Stimulated activated effector memory CD8-positive, alpha-beta T cell treated with anti-CD3 and anti-CD28 coated beads, Interleukin-12 subunit alpha, Interleukin-12 subunit beta, amount 100 ng/mL, for 72 hours (primary cell): ENCODE measurements at regions not wholly inside any gene's neighbourhood (a gene's known extent, or its start where the extent isn't known, plus 50 kb on each side); places are given as distances from the start of the nearest gene placed in this dataset.

ENCODE experiments used
- ATAC-seq: fragments of 150-1000 bp; cut with Tn5 transposase; 2 replicates; pipeline ENCODE4 v1.10.0; 2021
- DNase-seq, 2 donors: peaks; one replicate each; pipeline ENCODE4 v3.0.0; 2021 to 2022; ENCODE audit warnings: low spot score in 2 of 2
- H3K27ac Mint-ChIP-seq: one replicate; pipeline ENCODE4 v1.8.0; 2022; ENCODE audit warnings: mild to moderate bottlenecking, mixed read lengths
- H3K36me3 Mint-ChIP-seq: one replicate; pipeline ENCODE4 v1.8.0; 2022; ENCODE audit warnings: mild to moderate bottlenecking, mixed read lengths
- H3K4me1 Mint-ChIP-seq: one replicate; pipeline ENCODE4 v1.8.0; 2022; ENCODE audit warnings: mixed read lengths
- H3K4me3 Mint-ChIP-seq: one replicate; pipeline ENCODE4 v1.8.0; 2022; ENCODE audit warnings: mild to moderate bottlenecking, mixed read lengths
- H3K9me3 Mint-ChIP-seq: one replicate; pipeline ENCODE4 v1.8.0; 2022; ENCODE audit warnings: mixed read lengths

DNA sequence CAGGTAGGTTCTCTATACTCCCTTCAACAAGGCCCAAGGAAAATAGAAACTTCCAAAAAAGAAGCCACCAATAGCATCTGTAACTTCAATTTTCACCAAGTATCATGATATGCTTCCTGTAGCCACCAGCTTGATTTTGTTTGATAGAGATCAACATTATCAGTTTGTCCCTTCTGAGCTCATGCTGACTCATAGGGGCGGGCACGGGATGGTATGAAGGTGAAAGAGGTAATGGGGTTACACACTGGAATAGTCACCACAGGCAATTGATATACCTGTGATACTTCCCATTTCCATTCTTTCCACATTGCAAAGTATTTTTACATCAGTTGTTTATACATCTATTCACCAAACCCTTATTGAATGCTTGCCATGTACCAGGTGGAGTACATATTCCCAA lies 134.1 kb downstream of the KCNA5 start:
- H3K36me3 Mint-ChIP-seq: no peaks in the 10 kb centered on the region
- H3K4me3 Mint-ChIP-seq: no peak overlapping the region
- no peaks in the 10 kb centered on the region for H3K4me1 Mint-ChIP-seq
- DNase-seq (no peak), ATAC-seq (no peak)
- no peak overlapping the region for H3K27ac Mint-ChIP-seq
- peaks cover 3% of the 10 kb centered on the region for H3K9me3 Mint-ChIP-seq

DNA sequence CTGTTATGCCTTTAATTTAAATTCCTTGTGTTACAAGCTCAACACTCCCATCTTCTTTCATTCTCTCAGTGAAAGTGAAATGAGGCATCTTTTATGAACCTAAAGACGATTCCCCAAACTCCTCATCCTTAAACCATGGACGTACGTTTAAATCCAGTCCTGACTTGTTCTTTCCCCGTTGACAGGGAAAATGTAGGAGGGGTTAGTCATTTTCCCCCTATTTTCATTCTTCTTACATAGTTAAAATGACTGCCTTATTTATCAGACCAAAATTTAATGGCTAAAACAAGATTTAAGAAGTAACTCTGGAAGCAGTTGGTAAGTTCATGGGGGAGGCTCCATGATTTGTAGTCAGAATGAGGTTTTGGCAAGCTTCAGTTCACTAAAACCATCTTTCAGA lies 134.9 kb downstream of the KCNA5 start:
- DNase-seq (no peak), ATAC-seq (no peak)
- H3K4me3 Mint-ChIP-seq: no peak overlapping the region
- no peak overlapping the region for H3K27ac Mint-ChIP-seq
- H3K36me3 Mint-ChIP-seq: no peaks in the 10 kb centered on the region
- peaks cover 3% of the 10 kb centered on the region for H3K9me3 Mint-ChIP-seq
- H3K4me1 Mint-ChIP-seq: no peaks in the 10 kb centered on the region

DNA sequence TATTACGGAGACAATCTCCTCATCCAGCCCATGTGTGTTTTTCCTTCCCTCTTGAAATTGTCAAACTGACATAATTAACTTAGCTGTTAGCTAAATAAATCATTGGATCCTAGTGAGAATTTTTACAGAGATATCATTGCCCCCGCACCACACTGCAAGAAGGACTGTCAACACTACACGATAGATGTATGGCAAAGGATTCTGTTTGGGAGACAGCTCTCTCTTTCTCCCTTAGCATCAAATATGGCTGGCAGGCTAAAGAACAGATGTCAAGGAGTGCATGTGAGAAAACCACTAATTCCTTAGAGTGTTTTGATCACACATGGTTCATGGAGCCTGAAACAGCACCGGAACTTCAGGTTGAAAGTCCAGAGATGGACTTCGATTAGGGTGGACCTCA lies 136.8 kb downstream of the KCNA5 start:
- DNase-seq: no peak
- H3K27ac Mint-ChIP-seq: no peak overlapping the region
- no peak for ATAC-seq
- no peaks in the 10 kb centered on the region for H3K36me3 Mint-ChIP-seq
- H3K9me3 Mint-ChIP-seq: peaks cover 3% of the 10 kb centered on the region
- H3K4me3 Mint-ChIP-seq: no peak overlapping the region
- H3K4me1 Mint-ChIP-seq: no peaks in the 10 kb centered on the region

DNA sequence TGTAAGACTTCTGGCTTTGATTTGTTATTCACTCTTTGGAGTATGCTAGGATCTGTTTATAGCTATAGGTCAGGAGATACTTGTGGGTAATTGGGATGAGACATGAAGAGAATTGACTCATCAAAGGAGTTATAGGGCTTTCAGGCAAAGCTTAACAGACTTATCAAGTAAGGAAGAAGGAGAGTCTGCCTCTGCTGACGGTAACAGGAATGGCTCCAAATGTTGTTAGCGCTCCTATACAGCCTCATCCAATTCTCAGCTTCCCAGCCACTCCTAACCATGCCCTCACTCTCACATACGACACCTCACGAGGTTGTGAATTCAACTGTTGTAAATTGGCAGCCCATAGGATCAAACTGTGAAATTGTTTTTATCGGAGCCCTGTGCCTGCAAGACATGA lies 140.5 kb downstream of the KCNA5 start:
- Mint-ChIP-seq H3K4me1 (no peaks in the 10 kb centered on the region), H3K4me3 (no peak overlapping the region), H3K36me3 (no peaks in the 10 kb centered on the region), H3K27ac (no peak overlapping the region), H3K9me3 (no peaks in the 10 kb centered on the region)
- no peak for DNase-seq
- no peak for ATAC-seq

DNA sequence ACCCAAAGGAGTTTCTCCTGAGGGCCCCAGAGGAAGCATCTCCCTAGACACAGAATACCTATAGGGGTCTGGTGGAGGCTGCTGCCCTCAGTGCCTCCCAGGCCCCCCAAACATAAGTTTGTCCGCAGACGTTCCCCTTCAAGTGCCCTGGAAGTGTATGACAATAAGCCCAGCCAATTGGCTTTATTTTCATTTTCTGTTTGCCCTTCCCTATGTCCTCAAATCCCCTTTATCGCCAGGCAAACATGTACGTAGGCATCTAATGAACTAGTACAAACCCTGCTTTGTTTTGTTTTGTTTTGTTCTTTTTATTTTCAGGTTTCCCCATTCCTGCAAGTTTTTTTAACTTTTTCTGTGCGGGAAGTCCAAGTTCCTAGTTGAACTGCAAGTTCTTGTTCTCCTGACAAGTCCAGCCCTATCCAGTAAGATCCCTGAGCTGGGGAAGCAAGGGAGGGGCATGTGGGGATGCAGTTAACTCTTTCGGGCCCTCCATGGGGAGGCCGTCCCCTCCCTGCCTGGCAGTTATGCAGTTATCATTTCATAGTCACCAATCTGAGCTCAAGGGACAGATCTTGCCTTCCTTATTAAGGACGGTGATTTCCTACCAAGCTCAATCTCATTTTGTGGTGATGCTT lies 141.9 kb downstream of the KCNA5 start:
- ATAC-seq (no peak), DNase-seq (no peak)
- Mint-ChIP-seq H3K27ac (no peak overlapping the region), H3K4me1 (no peaks in the 10 kb centered on the region), H3K36me3 (no peaks in the 10 kb centered on the region), H3K9me3 (no peaks in the 10 kb centered on the region), H3K4me3 (no peak overlapping the region)

DNA sequence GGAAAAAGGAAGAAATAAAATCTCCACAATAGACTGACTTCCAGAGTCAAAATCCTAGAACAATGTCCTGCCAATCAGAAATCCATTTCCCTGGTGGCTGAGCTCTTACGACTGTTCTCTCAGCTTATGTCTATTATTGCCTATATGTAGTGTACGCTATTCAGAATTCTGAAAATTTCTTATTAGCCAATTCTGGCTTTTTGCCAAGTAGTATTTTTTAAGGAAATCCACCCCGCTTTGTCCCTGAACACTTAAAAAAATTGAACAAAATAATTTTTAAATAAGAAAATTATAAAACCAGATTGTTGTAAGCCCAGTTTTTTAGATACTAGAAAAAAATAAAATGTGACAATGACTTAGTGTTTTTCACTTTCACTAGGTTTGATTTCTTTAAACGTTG lies 143.0 kb downstream of the KCNA5 start:
- no peak overlapping the region for H3K27ac Mint-ChIP-seq
- H3K4me3 Mint-ChIP-seq: no peak overlapping the region
- no peaks in the 10 kb centered on the region for H3K36me3 Mint-ChIP-seq
- DNase-seq (no peak), ATAC-seq (no peak)
- H3K9me3 Mint-ChIP-seq: no peaks in the 10 kb centered on the region
- no peaks in the 10 kb centered on the region for H3K4me1 Mint-ChIP-seq

DNA sequence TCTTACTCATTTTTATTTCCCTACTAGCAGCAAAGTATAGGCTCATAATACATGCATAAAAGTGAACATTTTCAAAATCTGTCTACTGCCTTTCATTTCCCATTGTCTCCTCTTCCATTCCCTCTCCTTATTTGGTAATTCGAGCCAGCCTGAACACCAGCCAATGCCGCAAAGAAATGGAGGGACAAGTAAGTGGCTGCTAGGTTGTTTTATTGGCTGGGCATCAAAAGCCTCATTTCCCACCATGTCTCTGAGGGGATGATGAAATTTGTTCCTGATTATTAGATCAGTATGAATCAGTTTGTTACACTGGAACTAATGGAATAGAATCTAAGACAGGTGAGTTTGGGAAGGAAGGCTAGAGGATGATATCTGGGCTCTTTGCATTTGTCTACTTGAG lies 143.5 kb downstream of the KCNA5 start:
- Mint-ChIP-seq H3K4me3 (no peak overlapping the region), H3K36me3 (no peaks in the 10 kb centered on the region), H3K9me3 (no peaks in the 10 kb centered on the region), H3K4me1 (no peaks in the 10 kb centered on the region), H3K27ac (no peak overlapping the region)
- DNase-seq: no peak
- no peak for ATAC-seq

DNA sequence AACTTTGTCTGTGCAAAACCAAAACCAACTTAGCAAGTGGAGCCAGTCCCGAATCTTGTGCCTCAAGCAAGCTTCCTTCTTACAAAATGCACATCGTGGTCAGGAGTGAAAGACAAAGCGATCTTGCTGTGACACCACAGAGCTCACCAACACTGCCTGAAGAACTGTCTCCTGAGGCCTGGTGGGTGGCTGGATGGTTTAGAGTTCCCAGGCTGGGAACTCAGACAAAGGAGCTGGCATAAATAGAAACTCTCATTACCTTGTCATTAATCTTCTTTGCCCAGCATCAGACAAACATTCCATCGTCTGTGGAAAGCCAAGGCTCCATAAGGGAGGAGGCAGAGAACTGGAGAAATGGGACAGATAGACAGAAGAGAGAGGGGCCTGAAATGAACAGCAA lies 144.8 kb downstream of the KCNA5 start:
- Mint-ChIP-seq H3K4me1 (no peaks in the 10 kb centered on the region), H3K9me3 (no peaks in the 10 kb centered on the region), H3K27ac (no peak overlapping the region), H3K36me3 (no peaks in the 10 kb centered on the region), H3K4me3 (no peak overlapping the region)
- DNase-seq: no peak
- no peak for ATAC-seq

DNA sequence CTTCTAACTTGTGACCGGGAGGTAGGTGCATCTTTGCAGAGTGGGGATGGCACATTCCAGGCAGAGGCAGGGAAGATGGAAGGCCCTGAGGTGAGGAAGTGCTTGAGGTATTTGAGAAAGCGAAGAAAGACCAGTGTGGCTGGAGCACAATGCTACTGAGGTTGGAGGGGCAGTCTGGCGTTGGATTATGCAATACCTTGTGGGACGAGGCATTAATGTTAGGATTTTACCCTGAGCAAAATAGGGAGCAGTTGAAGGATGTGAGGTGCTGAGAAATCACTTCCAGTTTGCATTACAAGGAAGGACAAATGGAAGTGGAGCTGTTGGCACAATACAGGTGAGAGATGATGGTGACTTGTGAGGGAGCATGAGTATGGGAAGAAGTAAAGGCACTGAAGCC lies 145.5 kb downstream of the KCNA5 start:
- ATAC-seq (no peak), DNase-seq (no peak)
- Mint-ChIP-seq H3K4me3 (no peak overlapping the region), H3K27ac (no peak overlapping the region), H3K4me1 (no peaks in the 10 kb centered on the region), H3K36me3 (no peaks in the 10 kb centered on the region), H3K9me3 (no peaks in the 10 kb centered on the region)

DNA sequence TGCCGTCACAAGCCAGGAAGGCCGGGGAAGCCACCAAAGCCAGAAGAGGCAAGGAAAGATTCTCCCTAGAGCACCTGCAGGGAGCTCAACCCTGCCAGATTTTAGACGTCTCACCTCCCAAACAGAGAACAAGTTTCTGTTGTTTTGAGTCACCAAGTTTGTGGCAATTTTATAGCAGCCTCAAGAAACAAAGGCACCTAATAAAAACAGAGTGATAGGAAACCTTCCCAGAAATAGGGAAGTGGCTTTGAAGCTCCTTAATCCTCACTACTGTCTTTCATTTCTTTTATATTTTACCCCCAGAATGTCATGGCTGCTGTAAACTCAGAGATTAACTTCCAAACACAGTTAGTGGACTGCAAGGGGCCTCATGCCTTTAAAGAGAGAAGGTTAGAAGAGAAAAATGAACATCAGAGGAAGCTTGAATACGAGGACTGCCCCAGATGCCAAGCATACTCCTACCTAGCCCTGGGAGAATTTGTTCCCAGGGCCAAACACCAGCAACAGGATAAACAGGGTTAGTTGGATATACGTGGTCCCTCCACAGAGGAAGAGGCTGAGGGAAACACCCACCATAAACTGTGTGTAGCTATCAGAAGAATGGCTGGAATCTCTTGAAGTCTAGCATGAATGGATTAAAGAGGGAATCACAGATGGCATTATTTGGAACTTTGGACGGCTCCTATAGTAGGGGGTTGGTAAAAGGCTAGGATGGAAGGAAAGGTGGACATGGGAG lies 148.3 kb downstream of the KCNA5 start:
- H3K9me3 Mint-ChIP-seq: no peaks in the 10 kb centered on the region
- ATAC-seq: no peak
- H3K4me1 Mint-ChIP-seq: no peaks in the 10 kb centered on the region
- H3K36me3 Mint-ChIP-seq: no peaks in the 10 kb centered on the region
- no peak overlapping the region for H3K27ac Mint-ChIP-seq
- no peak overlapping the region for H3K4me3 Mint-ChIP-seq
- no peak for DNase-seq

DNA sequence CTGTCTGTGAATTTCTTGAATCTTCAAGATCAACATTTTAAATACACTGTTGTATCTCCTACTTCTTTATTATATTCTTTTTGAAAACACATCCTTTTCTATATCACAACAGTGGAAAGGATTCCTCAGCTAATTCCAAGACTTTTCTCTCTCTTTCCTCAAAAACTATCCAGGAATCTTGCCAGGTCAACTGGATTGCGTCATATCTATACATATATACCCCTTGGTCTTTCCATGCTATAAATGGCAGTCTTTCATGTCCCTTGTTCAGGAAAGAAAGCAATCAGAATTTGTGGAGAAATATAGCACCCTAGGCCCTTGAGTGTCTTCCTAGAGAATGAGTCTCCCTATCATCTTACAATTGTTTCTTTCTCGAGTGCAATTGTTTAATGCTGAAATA lies 149.0 kb downstream of the KCNA5 start:
- no peak overlapping the region for H3K27ac Mint-ChIP-seq
- H3K4me3 Mint-ChIP-seq: no peak overlapping the region
- no peaks in the 10 kb centered on the region for H3K9me3 Mint-ChIP-seq
- no peaks in the 10 kb centered on the region for H3K36me3 Mint-ChIP-seq
- H3K4me1 Mint-ChIP-seq: no peaks in the 10 kb centered on the region
- no peak for DNase-seq
- no peak for ATAC-seq

DNA sequence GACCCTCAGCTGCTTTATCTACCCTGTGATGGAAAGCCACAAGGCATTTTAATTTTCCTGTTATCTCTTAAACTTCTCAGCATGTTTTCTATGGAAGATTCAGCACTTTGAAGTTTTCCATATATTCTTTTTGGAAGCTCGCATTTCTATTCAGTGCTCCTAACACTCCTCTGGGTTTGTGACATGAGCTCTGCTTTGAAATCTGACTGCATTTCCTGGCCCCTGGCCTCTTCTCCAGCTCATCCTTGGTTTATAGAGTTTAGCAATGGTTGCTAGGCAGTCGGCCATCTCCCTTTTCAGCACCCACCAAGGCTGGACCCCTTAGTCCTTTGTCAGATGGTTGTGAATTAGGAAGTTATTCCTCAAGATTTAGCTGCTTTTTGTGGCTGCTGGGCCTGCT lies 150.6 kb downstream of the KCNA5 start:
- no peaks in the 10 kb centered on the region for H3K36me3 Mint-ChIP-seq
- no peaks in the 10 kb centered on the region for H3K9me3 Mint-ChIP-seq
- no peak for DNase-seq
- H3K4me1 Mint-ChIP-seq: no peaks in the 10 kb centered on the region
- no peak for ATAC-seq
- no peak overlapping the region for H3K4me3 Mint-ChIP-seq
- H3K27ac Mint-ChIP-seq: no peak overlapping the region

DNA sequence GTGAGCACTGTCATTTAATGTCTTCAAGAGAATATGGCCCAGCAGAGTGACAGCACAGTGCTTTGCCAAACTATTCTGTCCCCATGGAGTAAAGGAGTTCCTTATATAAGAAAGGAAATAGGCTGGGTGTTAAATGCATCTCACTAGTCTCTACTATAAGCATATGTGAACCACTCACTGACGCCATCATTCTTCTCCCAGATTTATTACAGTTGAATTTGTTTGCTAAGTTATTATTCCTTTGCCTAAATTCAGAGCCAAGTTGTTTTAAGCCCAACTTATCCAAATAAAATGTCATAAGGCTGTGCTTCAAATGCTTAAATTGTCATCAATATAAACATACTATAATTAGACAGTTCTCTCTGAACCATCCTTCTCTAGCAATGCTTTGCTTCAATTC lies 151.6 kb downstream of the KCNA5 start:
- H3K36me3 Mint-ChIP-seq: no peaks in the 10 kb centered on the region
- H3K27ac Mint-ChIP-seq: no peak overlapping the region
- no peaks in the 10 kb centered on the region for H3K9me3 Mint-ChIP-seq
- ATAC-seq (no peak), DNase-seq (no peak)
- H3K4me1 Mint-ChIP-seq: no peaks in the 10 kb centered on the region
- H3K4me3 Mint-ChIP-seq: no peak overlapping the region

DNA sequence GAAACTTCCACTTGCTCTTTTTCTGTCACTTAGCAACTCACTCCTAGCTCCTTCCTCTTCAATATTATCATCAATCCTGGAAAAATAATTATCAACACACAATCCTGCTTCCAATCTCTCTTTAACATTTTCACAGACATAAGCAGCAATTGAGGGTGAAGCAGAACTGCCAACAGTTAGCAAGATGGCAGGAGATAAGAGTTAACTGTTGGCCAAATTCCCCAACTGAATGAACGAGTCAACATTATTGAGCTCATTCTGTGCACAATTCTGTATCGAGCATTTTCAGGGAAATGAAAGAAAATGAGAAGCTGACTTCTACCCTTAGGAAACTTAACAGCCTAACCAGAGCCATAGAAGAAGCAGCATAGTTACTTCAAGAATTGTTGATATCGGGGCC lies 152.0 kb downstream of the KCNA5 start:
- H3K4me3 Mint-ChIP-seq: no peak overlapping the region
- no peak overlapping the region for H3K27ac Mint-ChIP-seq
- no peaks in the 10 kb centered on the region for H3K4me1 Mint-ChIP-seq
- DNase-seq (no peak), ATAC-seq (no peak)
- H3K9me3 Mint-ChIP-seq: no peaks in the 10 kb centered on the region
- no peaks in the 10 kb centered on the region for H3K36me3 Mint-ChIP-seq

DNA sequence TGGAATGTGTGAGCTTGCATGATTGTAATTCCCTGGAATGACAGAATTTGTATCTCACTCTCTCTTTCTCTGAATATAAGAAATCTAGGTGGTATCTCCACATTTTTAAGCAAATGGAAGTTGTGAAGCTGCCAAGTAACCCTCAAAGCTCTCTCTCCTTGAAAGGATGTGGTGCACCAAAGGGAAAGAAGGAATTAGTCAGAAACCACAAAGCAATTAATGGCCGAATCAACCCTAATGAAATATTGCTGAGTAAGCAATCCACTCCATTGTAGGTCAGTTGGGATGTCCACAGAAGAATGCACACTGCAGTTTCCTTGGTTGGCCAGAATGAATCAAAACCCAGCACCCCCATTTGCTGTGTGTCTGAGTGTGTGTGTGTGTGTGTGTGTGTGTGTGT lies 153.5 kb downstream of the KCNA5 start:
- DNase-seq (no peak), ATAC-seq (no peak)
- no peak overlapping the region for H3K27ac Mint-ChIP-seq
- no peaks in the 10 kb centered on the region for H3K36me3 Mint-ChIP-seq
- no peaks in the 10 kb centered on the region for H3K4me1 Mint-ChIP-seq
- no peaks in the 10 kb centered on the region for H3K9me3 Mint-ChIP-seq
- H3K4me3 Mint-ChIP-seq: no peak overlapping the region

DNA sequence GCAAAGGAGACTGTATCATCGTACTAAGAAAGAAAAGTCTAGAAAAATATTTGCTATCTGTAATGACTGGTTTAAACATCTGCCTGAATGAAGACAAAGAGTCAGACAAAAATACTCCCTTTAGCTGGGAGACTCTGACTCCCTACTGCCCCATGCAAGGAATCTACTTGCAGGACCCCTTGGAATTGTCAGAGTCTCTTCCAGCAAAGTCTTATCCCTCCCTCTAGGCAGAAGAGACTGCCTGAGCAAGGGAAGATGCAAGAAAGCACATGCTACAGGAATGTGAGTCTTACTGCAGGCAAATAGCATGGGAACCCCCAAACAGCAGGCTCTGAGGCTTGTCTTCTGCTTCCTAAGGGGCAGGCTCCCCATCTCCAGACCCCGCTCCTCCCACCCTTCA lies 154.0 kb downstream of the KCNA5 start:
- H3K4me3 Mint-ChIP-seq: no peak overlapping the region

More for the DNA sequence above, 154.0 kb downstream of the KCNA5 start:
- Mint-ChIP-seq H3K36me3 (no peaks in the 10 kb centered on the region), H3K4me1 (no peaks in the 10 kb centered on the region), H3K9me3 (no peaks in the 10 kb centered on the region), H3K27ac (no peak overlapping the region)
- ATAC-seq: no peak
- no peak for DNase-seq
